ENCODE measurements at regions not wholly inside any gene's neighbourhood (a gene's known extent, or its start where the extent isn't known, plus 50 kb on each side); places are given as distances from the start of the nearest gene placed in this dataset.

- H3K36me3 ChIP-seq (ENCODE audit: control insufficient read depth, insufficient read depth, low read length): no peaks in the 10 kb centered on the region
- FAIRE-seq (peak; percentile 86), DNase-seq (ENCODE audit: low read depth) (peak; percentile 26)
- no peak for TF ChIP-seq CTCF (IDR thresholded peaks at IDR 0.05; ENCODE audit: insufficient read depth, low read length, severe bottlenecking)
- H3K4me3 ChIP-seq (ENCODE audit: low read depth, low read length): no peak overlapping the region
- no peaks in the 10 kb centered on the region for H3K27me3 ChIP-seq (ENCODE audit: control insufficient read depth, insufficient read depth, low read length)
These were observed 1119.1 kb upstream of the TENM4 start for GRCh38 chr11:80559942-80560341.

- no peak for FAIRE-seq
These were observed 1112.7 kb upstream of the TENM4 start for GRCh38 chr11:80553565-80553964.

DNA sequence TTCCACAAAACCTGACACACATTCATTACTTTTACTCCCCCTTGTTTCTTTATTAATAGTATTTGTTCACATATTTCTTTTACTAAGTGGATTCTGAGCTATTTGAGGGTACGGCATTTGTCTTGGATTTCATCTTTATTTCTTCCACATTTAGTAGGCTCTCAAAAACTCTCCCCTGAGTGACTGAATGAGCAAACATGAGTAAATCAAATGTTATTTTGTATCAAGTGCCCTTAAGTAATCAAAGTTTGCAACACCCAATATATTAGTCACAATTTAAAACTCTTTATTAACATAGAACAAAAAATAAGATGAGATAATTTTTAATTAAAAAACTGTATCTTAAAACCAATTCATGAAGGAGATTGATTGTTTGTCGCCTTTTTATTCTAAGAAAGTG, 1101.9 kb upstream of the TENM4 start:
- Histone ChIP-seq H3K4me3 (ENCODE audit: low read depth, low read length) (no peak overlapping the region), H3K36me3 (ENCODE audit: control insufficient read depth, insufficient read depth, low read length) (no peaks in the 10 kb centered on the region), H3K27me3 (ENCODE audit: control insufficient read depth, insufficient read depth, low read length) (no peaks in the 10 kb centered on the region)
- TF ChIP-seq CTCF (IDR thresholded peaks at IDR 0.05; ENCODE audit: insufficient read depth, low read length, severe bottlenecking): no peak
- DNase-seq (ENCODE audit: low read depth) (peak; percentile 73), FAIRE-seq (no peak)

More at GRCh38 chr11:80553565-80553964, 1112.7 kb upstream of the TENM4 start:
- no peaks in the 10 kb centered on the region for H3K27me3 ChIP-seq (ENCODE audit: control insufficient read depth, insufficient read depth, low read length)
- no peaks in the 10 kb centered on the region for H3K36me3 ChIP-seq (ENCODE audit: control insufficient read depth, insufficient read depth, low read length)
- no peak for TF ChIP-seq CTCF (IDR thresholded peaks at IDR 0.05; ENCODE audit: insufficient read depth, low read length, severe bottlenecking)
- DNase-seq (ENCODE audit: low read depth): no peak
- H3K4me3 ChIP-seq (ENCODE audit: low read depth, low read length): no peak overlapping the region

- FAIRE-seq (no peak), DNase-seq (ENCODE audit: low read depth) (no peak)
- no peak for TF ChIP-seq CTCF (IDR thresholded peaks at IDR 0.05; ENCODE audit: insufficient read depth, low read length, severe bottlenecking)
- Histone ChIP-seq H3K27me3 (ENCODE audit: control insufficient read depth, insufficient read depth, low read length) (no peaks in the 10 kb centered on the region), H3K36me3 (ENCODE audit: control insufficient read depth, insufficient read depth, low read length) (no peaks in the 10 kb centered on the region), H3K4me3 (ENCODE audit: low read depth, low read length) (no peak overlapping the region)
These were observed 1097.2 kb upstream of the TENM4 start for GRCh38 chr11:80538040-80538439.

GRCh38 chr11:80533463-80533862, 1092.6 kb upstream of the TENM4 start:
- DNase-seq (ENCODE audit: low read depth): no peak
- TF ChIP-seq CTCF (IDR thresholded peaks at IDR 0.05; ENCODE audit: insufficient read depth, low read length, severe bottlenecking): no peak
- Histone ChIP-seq H3K36me3 (ENCODE audit: control insufficient read depth, insufficient read depth, low read length) (no peaks in the 10 kb centered on the region), H3K27me3 (ENCODE audit: control insufficient read depth, insufficient read depth, low read length) (no peaks in the 10 kb centered on the region), H3K4me3 (ENCODE audit: low read depth, low read length) (no peak overlapping the region)
- FAIRE-seq: no peak

DNA sequence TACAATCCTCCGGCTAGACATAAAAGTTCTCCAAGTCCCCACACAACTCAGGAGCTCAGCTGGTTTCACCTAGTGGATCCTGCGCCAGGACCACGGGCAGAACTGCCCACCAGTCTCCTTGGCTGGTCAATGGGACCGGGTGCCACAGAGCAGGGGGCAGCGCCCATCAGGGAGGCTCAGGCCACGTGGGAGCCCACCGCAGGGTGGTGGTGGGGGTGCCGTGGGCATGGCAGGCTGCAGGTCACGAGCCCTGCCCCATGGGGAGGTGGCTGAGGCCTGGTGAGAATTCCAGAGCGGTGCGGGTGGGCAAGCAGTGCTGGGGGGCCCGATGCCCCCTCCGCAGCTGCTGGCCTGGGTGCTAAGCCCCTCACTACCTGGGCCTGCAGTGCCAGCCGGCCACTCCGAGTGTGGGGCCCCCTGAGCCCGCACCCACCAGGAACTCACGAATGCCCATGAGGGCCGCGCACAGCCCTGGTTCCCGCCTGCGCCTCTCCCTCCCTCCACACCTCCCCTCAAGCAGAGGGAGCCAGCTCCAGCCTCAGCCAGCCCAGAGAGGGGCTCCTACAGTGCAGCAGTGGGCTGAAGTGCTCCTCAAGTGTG, 1091.9 kb upstream of the TENM4 start:
- TF ChIP-seq CTCF (IDR thresholded peaks at IDR 0.05; ENCODE audit: insufficient read depth, low read length, severe bottlenecking): no peak
- no peak for DNase-seq (ENCODE audit: low read depth)
- H3K4me3 ChIP-seq (ENCODE audit: low read depth, low read length): no peak overlapping the region
- H3K36me3 ChIP-seq (ENCODE audit: control insufficient read depth, insufficient read depth, low read length): no peaks in the 10 kb centered on the region
- no peaks in the 10 kb centered on the region for H3K27me3 ChIP-seq (ENCODE audit: control insufficient read depth, insufficient read depth, low read length)
- no peak for FAIRE-seq
